Lower lobe of right lung (tissue), 2 donors: ENCODE measurements at regions not wholly inside any gene's neighbourhood (a gene's known extent, or its start where the extent isn't known, plus 50 kb on each side); places are given as distances from the start of the nearest gene placed in this dataset.

ENCODE experiments used
- ATAC-seq, 2 donors: fragments of 200-7000 bp; cut with Tn5 transposase; one replicate each; pipeline ENCODE4 v1.9.1; 2020 to 2022; ENCODE audit warnings: mild to moderate bottlenecking in 2 of 2, moderate library complexity in 2 of 2
- DNase-seq: peaks from one replicate; pipeline ENCODE4 v3.0.0-alpha.2; 2020
- H3K27ac ChIP-seq: fragments of 200-600 bp; one replicate; pipeline ENCODE4 v1.8.0; 2022
- H3K27me3 ChIP-seq: fragments of 200-600 bp; one replicate; pipeline ENCODE4 v1.8.0; 2022; ENCODE audit warnings: low read depth
- H3K36me3 ChIP-seq: fragments of 200-600 bp; one replicate; pipeline ENCODE4 v1.8.0; 2022; ENCODE audit warnings: mild to moderate bottlenecking
- H3K4me1 ChIP-seq: fragments of 200-600 bp; one replicate; pipeline ENCODE4 v1.8.0; 2022
- H3K4me3 ChIP-seq: fragments of 200-600 bp; one replicate; pipeline ENCODE4 v1.8.0; 2022; ENCODE audit warnings: mild to moderate bottlenecking
- H3K9me3 ChIP-seq: fragments of 200-600 bp; one replicate; pipeline ENCODE4 v1.8.0; 2022
- intact Hi-C: fragments of 100-400 bp; cut with DNase I; formaldehyde crosslinking; loops from one replicate; pipeline ENCODE4 v1.11.0; 2022
- TF ChIP-seq, protein P1 (sequence below): fragments of 200-600 bp; IDR thresholded peaks from one replicate; pipeline ENCODE4 v1.8.0; 2022; ENCODE audit warnings: antibody characterized with exemption, mild to moderate bottlenecking
- donor health status: DM: no; HTN: yes; CAD: no; lungs with severe emphysema.

DNA sequence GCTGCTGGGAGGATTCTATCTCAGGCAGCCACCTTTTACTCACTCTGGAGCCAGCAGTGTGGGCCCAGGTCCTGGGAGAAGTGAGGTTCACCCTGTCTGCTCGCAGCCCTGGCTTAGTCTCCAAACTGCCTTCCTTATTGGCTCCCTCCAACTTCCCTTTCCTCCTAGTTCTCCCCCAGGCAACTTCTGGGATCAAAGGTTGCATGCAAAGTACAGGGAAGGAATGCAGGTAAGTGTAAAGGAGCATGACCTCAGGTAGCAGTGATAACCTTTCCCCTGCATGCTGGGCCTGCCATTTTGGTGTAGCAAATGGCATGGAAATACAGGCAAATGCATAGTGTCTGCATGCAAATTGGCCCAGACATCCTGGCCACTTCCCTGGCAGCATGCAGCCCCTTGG is 53.8 kb upstream of the ARAP3 start:
- intact Hi-C loops, result no loop called here
- H3K36me3 ChIP-seq, result no peaks in the 10 kb centered on the region
- no peaks in the 10 kb centered on the region for H3K4me1 ChIP-seq
- no peak overlapping the region for H3K27ac ChIP-seq
- TF ChIP-seq, protein P1, sequence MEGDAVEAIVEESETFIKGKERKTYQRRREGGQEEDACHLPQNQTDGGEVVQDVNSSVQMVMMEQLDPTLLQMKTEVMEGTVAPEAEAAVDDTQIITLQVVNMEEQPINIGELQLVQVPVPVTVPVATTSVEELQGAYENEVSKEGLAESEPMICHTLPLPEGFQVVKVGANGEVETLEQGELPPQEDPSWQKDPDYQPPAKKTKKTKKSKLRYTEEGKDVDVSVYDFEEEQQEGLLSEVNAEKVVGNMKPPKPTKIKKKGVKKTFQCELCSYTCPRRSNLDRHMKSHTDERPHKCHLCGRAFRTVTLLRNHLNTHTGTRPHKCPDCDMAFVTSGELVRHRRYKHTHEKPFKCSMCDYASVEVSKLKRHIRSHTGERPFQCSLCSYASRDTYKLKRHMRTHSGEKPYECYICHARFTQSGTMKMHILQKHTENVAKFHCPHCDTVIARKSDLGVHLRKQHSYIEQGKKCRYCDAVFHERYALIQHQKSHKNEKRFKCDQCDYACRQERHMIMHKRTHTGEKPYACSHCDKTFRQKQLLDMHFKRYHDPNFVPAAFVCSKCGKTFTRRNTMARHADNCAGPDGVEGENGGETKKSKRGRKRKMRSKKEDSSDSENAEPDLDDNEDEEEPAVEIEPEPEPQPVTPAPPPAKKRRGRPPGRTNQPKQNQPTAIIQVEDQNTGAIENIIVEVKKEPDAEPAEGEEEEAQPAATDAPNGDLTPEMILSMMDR, result no peak
- H3K27me3 ChIP-seq, result no peaks in the 10 kb centered on the region
- H3K4me3 ChIP-seq, result no peak overlapping the region
- H3K9me3 ChIP-seq, result no peaks in the 10 kb centered on the region
- DNase-seq (no peak), ATAC-seq (no peak)

DNA sequence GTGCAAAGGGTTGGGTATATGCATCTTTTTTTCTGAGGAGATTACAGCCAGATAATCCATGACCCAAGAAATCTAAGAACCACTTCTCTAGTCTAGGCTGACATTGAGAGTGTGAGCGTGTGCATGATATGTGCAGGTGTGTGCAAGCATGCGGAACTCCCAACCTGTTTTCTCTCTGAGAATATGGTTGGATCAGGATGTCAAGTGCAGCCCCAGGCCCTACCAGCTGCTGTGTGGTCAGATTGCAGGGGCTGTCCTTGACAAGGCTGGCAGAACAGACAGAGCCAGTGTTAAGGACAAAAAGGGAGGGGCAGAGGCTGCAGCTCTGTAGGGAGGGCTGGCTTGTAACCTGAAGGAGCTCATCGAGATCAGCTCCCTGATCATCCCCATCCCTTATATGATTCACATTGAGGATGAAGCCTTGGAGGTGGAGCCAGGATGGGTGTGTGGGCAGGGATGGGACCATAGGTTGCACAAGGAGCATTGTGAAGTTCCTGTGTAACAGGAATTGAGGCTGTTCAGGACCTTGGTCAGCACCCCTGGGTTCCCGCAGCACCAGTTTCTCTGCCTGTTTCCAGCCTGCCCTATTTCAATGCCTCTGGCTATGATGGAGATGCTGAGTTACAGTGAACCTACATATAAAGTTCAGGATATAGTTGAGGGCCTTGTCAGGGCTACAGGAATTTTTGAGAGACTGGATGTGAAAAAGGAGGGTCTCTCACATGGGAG is 52.6 kb upstream of the ARAP3 start:
- Histone ChIP-seq H3K4me3 (no peak overlapping the region), H3K27ac (no peak overlapping the region), H3K9me3 (no peaks in the 10 kb centered on the region), H3K36me3 (no peaks in the 10 kb centered on the region), H3K4me1 (no peaks in the 10 kb centered on the region), H3K27me3 (no peaks in the 10 kb centered on the region)
- ATAC-seq, result peak; percentile 42 to 47
- no peak for DNase-seq
- TF ChIP-seq, protein P1, result no peak
- intact Hi-C loops, result no loop called here

DNA sequence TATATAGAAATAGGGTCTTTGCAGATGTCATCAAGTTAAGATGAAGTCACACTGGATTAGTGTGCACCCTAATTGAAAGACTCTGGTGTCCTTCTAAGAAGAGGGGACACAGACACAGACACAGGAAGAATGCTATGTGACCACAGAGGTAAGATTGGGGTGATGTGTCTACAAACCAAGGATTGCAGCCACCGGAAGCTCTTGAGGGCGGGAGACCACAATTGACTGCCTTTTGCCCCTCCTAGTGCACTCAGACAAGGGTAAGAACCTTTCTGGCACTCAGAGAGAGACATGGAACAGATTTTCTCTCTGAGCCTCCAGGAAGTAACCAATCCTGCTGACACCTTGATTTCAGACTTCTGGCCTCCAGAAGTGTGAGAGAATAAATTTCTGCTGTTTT is 51.2 kb upstream of the ARAP3 start:
- Histone ChIP-seq H3K36me3 (no peaks in the 10 kb centered on the region), H3K27ac (no peak overlapping the region), H3K4me3 (no peak overlapping the region), H3K4me1 (no peaks in the 10 kb centered on the region), H3K27me3 (no peaks in the 10 kb centered on the region), H3K9me3 (no peaks in the 10 kb centered on the region)
- intact Hi-C loops, result no loop called here
- TF ChIP-seq, protein P1, result no peak
- DNase-seq (no peak), ATAC-seq (no peak)

DNA sequence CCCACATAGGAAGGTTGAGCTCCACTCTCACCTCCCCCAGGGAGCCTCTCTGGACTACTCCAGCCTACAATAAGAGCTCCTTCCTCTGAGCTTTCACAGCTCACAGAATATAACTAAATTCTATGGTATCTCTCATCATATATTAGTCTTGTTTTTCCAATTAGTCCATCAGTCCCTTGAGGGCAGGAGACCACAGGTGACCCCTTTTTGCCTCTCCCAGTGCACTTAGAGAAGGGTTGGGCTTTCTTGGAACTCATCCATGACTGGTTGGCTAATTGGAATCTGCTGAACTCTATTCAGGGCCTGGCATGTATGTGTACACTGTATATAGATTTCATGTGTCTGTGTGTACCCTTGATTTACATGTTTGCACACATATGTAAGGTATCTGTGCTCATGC is 50.4 kb upstream of the ARAP3 start:
- TF ChIP-seq, protein P1, result no peak
- H3K36me3 ChIP-seq, result no peaks in the 10 kb centered on the region
- no peaks in the 10 kb centered on the region for H3K9me3 ChIP-seq
- H3K4me3 ChIP-seq, result no peak overlapping the region
- ATAC-seq (no peak), DNase-seq (no peak)
- no peaks in the 10 kb centered on the region for H3K27me3 ChIP-seq
- intact Hi-C loops, result no loop called here
- no peaks in the 10 kb centered on the region for H3K4me1 ChIP-seq
- H3K27ac ChIP-seq, result no peak overlapping the region
